ENCODE measurements at regions not wholly inside any gene's neighbourhood (a gene's known extent, or its start where the extent isn't known, plus 50 kb on each side); places are given as distances from the start of the nearest gene placed in this dataset.

DNA sequence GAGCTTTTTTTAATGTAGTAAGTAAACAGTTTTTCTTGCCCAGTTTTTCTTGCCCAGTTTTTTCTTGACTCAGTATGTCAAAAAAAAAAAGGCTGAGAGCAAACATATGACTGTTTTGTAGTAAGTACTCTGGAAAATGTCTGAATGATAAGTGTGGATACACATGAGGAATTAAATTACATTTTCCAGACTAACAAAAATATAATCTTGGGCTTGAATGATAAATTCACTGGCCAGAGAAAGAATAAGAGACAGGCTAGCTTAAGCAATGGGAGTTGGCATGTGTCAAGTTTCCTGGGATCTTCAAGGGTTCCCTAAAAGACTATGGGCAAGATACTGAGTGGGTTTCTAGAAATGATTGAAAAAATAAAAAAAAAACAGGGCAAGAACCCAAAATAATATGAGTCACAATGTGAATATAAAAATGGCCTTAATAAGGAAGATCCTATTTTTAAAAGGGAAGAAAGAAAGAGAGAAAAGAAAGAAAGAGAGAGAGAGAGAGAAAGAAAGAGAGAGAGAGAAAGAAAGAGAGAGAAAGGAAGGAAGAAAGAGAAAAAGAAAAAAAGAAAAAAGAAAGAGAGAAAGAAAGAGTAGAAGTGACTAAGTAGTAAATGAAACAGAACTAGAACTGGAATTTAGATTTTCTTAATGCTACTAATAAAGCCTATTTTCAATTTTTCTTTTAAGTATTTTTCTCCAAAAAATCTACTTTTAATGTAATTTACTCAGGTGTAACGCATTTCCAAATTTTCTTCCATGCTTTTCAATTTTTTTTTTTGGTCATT lies 60.2 kb downstream of the TFPI2 start:
- no peak for TF ChIP-seq EZH2 (IDR thresholded peaks at IDR 0.05; ENCODE audit: borderline replicate concordance, low read length)
- TF ChIP-seq, protein P1, sequence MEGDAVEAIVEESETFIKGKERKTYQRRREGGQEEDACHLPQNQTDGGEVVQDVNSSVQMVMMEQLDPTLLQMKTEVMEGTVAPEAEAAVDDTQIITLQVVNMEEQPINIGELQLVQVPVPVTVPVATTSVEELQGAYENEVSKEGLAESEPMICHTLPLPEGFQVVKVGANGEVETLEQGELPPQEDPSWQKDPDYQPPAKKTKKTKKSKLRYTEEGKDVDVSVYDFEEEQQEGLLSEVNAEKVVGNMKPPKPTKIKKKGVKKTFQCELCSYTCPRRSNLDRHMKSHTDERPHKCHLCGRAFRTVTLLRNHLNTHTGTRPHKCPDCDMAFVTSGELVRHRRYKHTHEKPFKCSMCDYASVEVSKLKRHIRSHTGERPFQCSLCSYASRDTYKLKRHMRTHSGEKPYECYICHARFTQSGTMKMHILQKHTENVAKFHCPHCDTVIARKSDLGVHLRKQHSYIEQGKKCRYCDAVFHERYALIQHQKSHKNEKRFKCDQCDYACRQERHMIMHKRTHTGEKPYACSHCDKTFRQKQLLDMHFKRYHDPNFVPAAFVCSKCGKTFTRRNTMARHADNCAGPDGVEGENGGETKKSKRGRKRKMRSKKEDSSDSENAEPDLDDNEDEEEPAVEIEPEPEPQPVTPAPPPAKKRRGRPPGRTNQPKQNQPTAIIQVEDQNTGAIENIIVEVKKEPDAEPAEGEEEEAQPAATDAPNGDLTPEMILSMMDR (IDR thresholded peaks at IDR 0.05; ENCODE audit: low read length) = no peak
